ENCODE measurements at regions not wholly inside any gene's neighbourhood (a gene's known extent, or its start where the extent isn't known, plus 50 kb on each side); places are given as distances from the start of the nearest gene placed in this dataset.

- no peak for DNase-seq (ENCODE audit: low spot score)
Observed at GRCh38 chr9:96038271-96038670, 162.8 kb downstream of the ERCC6L2 start.

- DNase-seq (ENCODE audit: low spot score): no peak
Observed at GRCh38 chr9:96034553-96035122, 159.1 kb downstream of the ERCC6L2 start.

- no peak for DNase-seq (ENCODE audit: low spot score)
Observed at GRCh38 chr9:96033896-96034295, 158.4 kb downstream of the ERCC6L2 start.

GRCh38 chr9:96031916-96032534, 156.5 kb downstream of the ERCC6L2 start:
- DNase-seq (ENCODE audit: low spot score): no peak

GRCh38 chr9:96031366-96031824, 155.9 kb downstream of the ERCC6L2 start:
- DNase-seq (ENCODE audit: low spot score): no peak

GRCh38 chr9:96029722-96030530, 154.4 kb downstream of the ERCC6L2 start:
- DNase-seq (ENCODE audit: low spot score): no peak

GRCh38 chr9:96027251-96028131, 152.0 kb downstream of the ERCC6L2 start:
- DNase-seq (ENCODE audit: low spot score): no peak

GRCh38 chr9:96026655-96027213, 151.2 kb downstream of the ERCC6L2 start:
- no peak for DNase-seq (ENCODE audit: low spot score)

- no peak for DNase-seq (ENCODE audit: low spot score)
Observed at GRCh38 chr9:96025995-96026602, 150.6 kb downstream of the ERCC6L2 start.

- no peak for DNase-seq (ENCODE audit: low spot score)
Observed at GRCh38 chr9:96023486-96023885, 148.0 kb downstream of the ERCC6L2 start.

GRCh38 chr9:96022445-96023051, 147.1 kb downstream of the ERCC6L2 start:
- no peak for DNase-seq (ENCODE audit: low spot score)

GRCh38 chr9:96021551-96022444, 146.3 kb downstream of the ERCC6L2 start:
- DNase-seq (ENCODE audit: low spot score): peak; percentile 46

- DNase-seq (ENCODE audit: low spot score): peak; percentile 54
Observed at GRCh38 chr9:96020792-96021550, 145.5 kb downstream of the ERCC6L2 start.

GRCh38 chr9:96020300-96020791, 144.9 kb downstream of the ERCC6L2 start:
- no peak for DNase-seq (ENCODE audit: low spot score)

Measured in HuH-7.5 (cell line).